ENCODE measurements at regions not wholly inside any gene's neighbourhood (a gene's known extent, or its start where the extent isn't known, plus 50 kb on each side); places are given as distances from the start of the nearest gene placed in this dataset.
"Not testable (repeated sequence)": the region's sequence is repeated elsewhere in the genome, so short reads cannot be mapped to it uniquely, and the experiment has no call there.

GRCh38 chr18:9001209-9001608 is 101.3 kb upstream of the NDUFV2 start:
- H2BK5ac ChIP-seq (ENCODE audit: low read length), result no peak overlapping the region
- no peaks in the 10 kb centered on the region for H3K27me3 ChIP-seq (ENCODE audit: insufficient read depth, low read length, poor library complexity)
- no peak overlapping the region for H3K27ac ChIP-seq (ENCODE audit: low read depth, low read length)
- no peak overlapping the region for H2BK15ac ChIP-seq (replicated peaks; ENCODE audit: low read depth)
- H3K36me3 ChIP-seq (ENCODE audit: control insufficient read depth, insufficient read depth, low read length), result no peaks in the 10 kb centered on the region
- H4K5ac ChIP-seq (ENCODE audit: low read length), result no peak overlapping the region
- no peaks in the 10 kb centered on the region for H3K79me1 ChIP-seq (ENCODE audit: low read length)
- H3K4me2 ChIP-seq (ENCODE audit: low read length), result no peak overlapping the region
- WGBS (ENCODE audit: extremely low coverage, insufficient coverage, low lambda C conversion rate), result no CpG with 5 or more reads among the region's 3 CpGs
- no peaks in the 10 kb centered on the region for H3K79me2 ChIP-seq (ENCODE audit: control insufficient read depth, insufficient read depth, low read length)
- no peak overlapping the region for H3K9ac ChIP-seq (ENCODE audit: low read length)
- no peak overlapping the region for H3K23ac ChIP-seq (ENCODE audit: low read length)
- no peak overlapping the region for H3K4ac ChIP-seq (ENCODE audit: low read depth, low read length)
- no peaks in the 10 kb centered on the region for H3K4me1 ChIP-seq (ENCODE audit: control insufficient read depth, low read depth, low read length)
- no peak overlapping the region for H2AK5ac ChIP-seq (ENCODE audit: low read length)
- no peak for DNase-seq
- no peak overlapping the region for H3K18ac ChIP-seq (ENCODE audit: low read length)
- no peak overlapping the region for H3K4me3 ChIP-seq (ENCODE audit: low read length)
- no peak overlapping the region for H3K56ac ChIP-seq (ENCODE audit: low read length)
- H2BK120ac ChIP-seq (ENCODE audit: low read depth, low read length), result no peak overlapping the region
- H4K8ac ChIP-seq (ENCODE audit: low read depth, low read length), result no peak overlapping the region

- Histone ChIP-seq H3K23ac (ENCODE audit: low read length) (no peak overlapping the region), H4K5ac (ENCODE audit: low read length) (no peak overlapping the region), H2BK15ac (replicated peaks; ENCODE audit: low read depth) (no peak overlapping the region), H4K8ac (ENCODE audit: low read depth, low read length) (no peak overlapping the region), H3K36me3 (ENCODE audit: control insufficient read depth, insufficient read depth, low read length) (no peaks in the 10 kb centered on the region), H3K79me2 (ENCODE audit: control insufficient read depth, insufficient read depth, low read length) (no peaks in the 10 kb centered on the region), H3K79me1 (ENCODE audit: low read length) (no peaks in the 10 kb centered on the region), H3K27me3 (ENCODE audit: insufficient read depth, low read length, poor library complexity) (no peaks in the 10 kb centered on the region), H2BK120ac (ENCODE audit: low read depth, low read length) (no peak overlapping the region), H2AK5ac (ENCODE audit: low read length) (no peak overlapping the region), H3K56ac (ENCODE audit: low read length) (no peak overlapping the region), H3K4ac (ENCODE audit: low read depth, low read length) (no peak overlapping the region), H3K27ac (ENCODE audit: low read depth, low read length) (no peak overlapping the region), H3K18ac (ENCODE audit: low read length) (no peak overlapping the region), H3K4me1 (ENCODE audit: control insufficient read depth, low read depth, low read length) (no peaks in the 10 kb centered on the region), H3K4me2 (ENCODE audit: low read length) (no peak overlapping the region), H3K4me3 (ENCODE audit: low read length) (no peak overlapping the region), H3K9ac (ENCODE audit: low read length) (no peak overlapping the region), H2BK5ac (ENCODE audit: low read length) (no peak overlapping the region)
- WGBS (ENCODE audit: extremely low coverage, insufficient coverage, low lambda C conversion rate), result no CpG with 5 or more reads among the region's 5 CpGs
- DNase-seq, result no peak
Observed at GRCh38 chr18:9003406-9004100, 98.9 kb upstream of the NDUFV2 start.

DNA sequence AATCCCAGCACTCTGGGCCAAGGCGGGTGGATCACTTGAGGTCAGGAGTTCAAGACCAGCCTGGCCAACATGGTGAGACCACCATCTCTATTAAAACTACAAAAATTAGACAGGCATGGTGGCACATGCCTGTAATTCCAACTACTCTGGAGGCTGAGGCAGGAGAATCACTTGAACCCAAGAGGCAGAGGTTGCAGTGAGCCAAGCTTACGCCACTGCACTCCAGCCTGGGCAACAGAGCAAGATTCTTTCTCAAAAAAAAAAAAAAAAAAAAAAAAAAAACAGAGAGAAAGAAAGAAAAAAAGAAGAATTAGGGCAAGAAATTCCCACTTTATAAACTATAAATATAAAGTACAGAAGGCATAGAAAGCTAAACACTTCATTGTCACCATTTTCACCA is 98.2 kb upstream of the NDUFV2 start:
- not testable (repeated sequence) for H3K9ac ChIP-seq (ENCODE audit: low read length); H3K4me2 ChIP-seq (ENCODE audit: low read length); H3K56ac ChIP-seq (ENCODE audit: low read length); H3K79me2 ChIP-seq (ENCODE audit: control insufficient read depth, insufficient read depth, low read length); H2BK15ac ChIP-seq (replicated peaks; ENCODE audit: low read depth); H4K8ac ChIP-seq (ENCODE audit: low read depth, low read length); H3K18ac ChIP-seq (ENCODE audit: low read length); H3K27ac ChIP-seq (ENCODE audit: low read depth, low read length); H2BK120ac ChIP-seq (ENCODE audit: low read depth, low read length); H3K36me3 ChIP-seq (ENCODE audit: control insufficient read depth, insufficient read depth, low read length); H3K79me1 ChIP-seq (ENCODE audit: low read length); H3K27me3 ChIP-seq (ENCODE audit: insufficient read depth, low read length, poor library complexity); H3K23ac ChIP-seq (ENCODE audit: low read length); H4K5ac ChIP-seq (ENCODE audit: low read length); H2BK5ac ChIP-seq (ENCODE audit: low read length); H3K4ac ChIP-seq (ENCODE audit: low read depth, low read length); H3K4me3 ChIP-seq (ENCODE audit: low read length); H2AK5ac ChIP-seq (ENCODE audit: low read length); H3K4me1 ChIP-seq (ENCODE audit: control insufficient read depth, low read depth, low read length); DNase-seq
- no CpG with 5 or more reads among the region's 2 CpGs for WGBS (ENCODE audit: extremely low coverage, insufficient coverage, low lambda C conversion rate)

GRCh38 chr18:9007700-9008099 is 94.8 kb upstream of the NDUFV2 start:
- H3K4me3 ChIP-seq (ENCODE audit: low read length); H3K4me1 ChIP-seq (ENCODE audit: control insufficient read depth, low read depth, low read length): not testable (repeated sequence)
- no CpG with 5 or more reads among the region's 3 CpGs for WGBS (ENCODE audit: extremely low coverage, insufficient coverage, low lambda C conversion rate)

DNA sequence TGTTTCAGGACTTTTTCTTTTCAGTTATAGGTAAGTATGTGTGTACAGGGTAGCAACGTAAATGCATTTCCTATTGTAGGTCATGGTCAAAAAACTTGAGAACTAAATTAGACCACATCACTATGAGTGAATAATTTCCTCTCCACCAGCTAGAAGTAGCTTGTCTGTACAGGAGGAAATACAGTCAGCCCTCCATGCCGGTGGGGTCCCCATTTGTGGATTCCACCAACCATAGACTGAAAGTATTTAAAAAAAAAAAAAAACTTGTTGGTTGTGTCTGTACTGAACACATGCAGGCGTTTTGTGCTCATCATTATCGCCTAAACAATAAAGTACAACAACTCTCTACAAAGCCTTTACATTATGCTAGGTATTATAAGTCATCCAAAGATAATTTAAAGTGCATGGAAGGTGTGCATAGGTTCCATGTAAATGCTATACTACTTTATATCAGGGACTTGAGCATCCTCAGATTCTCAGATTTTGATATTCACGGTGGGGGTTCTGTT is 94.2 kb upstream of the NDUFV2 start:
- no peak overlapping the region for H3K4me3 ChIP-seq (ENCODE audit: low read length)
- no peaks in the 10 kb centered on the region for H3K27me3 ChIP-seq (ENCODE audit: insufficient read depth, low read length, poor library complexity)
- no peaks in the 10 kb centered on the region for H3K79me2 ChIP-seq (ENCODE audit: control insufficient read depth, insufficient read depth, low read length)
- no peaks in the 10 kb centered on the region for H3K4me1 ChIP-seq (ENCODE audit: control insufficient read depth, low read depth, low read length)
- no peak overlapping the region for H3K9ac ChIP-seq (ENCODE audit: low read length)
- DNase-seq, result no peak
- no CpG with 5 or more reads among the region's 5 CpGs for WGBS (ENCODE audit: extremely low coverage, insufficient coverage, low lambda C conversion rate)
- no peak overlapping the region for H3K4me2 ChIP-seq (ENCODE audit: low read length)
- no peak overlapping the region for H3K4ac ChIP-seq (ENCODE audit: low read depth, low read length)
- no peaks in the 10 kb centered on the region for H3K79me1 ChIP-seq (ENCODE audit: low read length)
- no peak overlapping the region for H4K8ac ChIP-seq (ENCODE audit: low read depth, low read length)
- no peak overlapping the region for H2AK5ac ChIP-seq (ENCODE audit: low read length)
- no peak overlapping the region for H3K23ac ChIP-seq (ENCODE audit: low read length)
- H2BK120ac ChIP-seq (ENCODE audit: low read depth, low read length), result no peak overlapping the region
- no peak overlapping the region for H3K27ac ChIP-seq (ENCODE audit: low read depth, low read length)
- no peak overlapping the region for H2BK5ac ChIP-seq (ENCODE audit: low read length)
- H3K18ac ChIP-seq (ENCODE audit: low read length), result no peak overlapping the region
- H2BK15ac ChIP-seq (replicated peaks; ENCODE audit: low read depth), result no peak overlapping the region
- H4K5ac ChIP-seq (ENCODE audit: low read length), result no peak overlapping the region
- H3K56ac ChIP-seq (ENCODE audit: low read length), result no peak overlapping the region
- H3K36me3 ChIP-seq (ENCODE audit: control insufficient read depth, insufficient read depth, low read length), result no peaks in the 10 kb centered on the region

More at GRCh38 chr18:9007700-9008099, 94.8 kb upstream of the NDUFV2 start:
- not testable (repeated sequence) for H3K27ac ChIP-seq (ENCODE audit: low read depth, low read length); H2BK15ac ChIP-seq (replicated peaks; ENCODE audit: low read depth); H3K18ac ChIP-seq (ENCODE audit: low read length); H3K79me2 ChIP-seq (ENCODE audit: control insufficient read depth, insufficient read depth, low read length); H3K27me3 ChIP-seq (ENCODE audit: insufficient read depth, low read length, poor library complexity); H3K23ac ChIP-seq (ENCODE audit: low read length); H3K4ac ChIP-seq (ENCODE audit: low read depth, low read length); DNase-seq; H2BK120ac ChIP-seq (ENCODE audit: low read depth, low read length); H4K8ac ChIP-seq (ENCODE audit: low read depth, low read length); H3K36me3 ChIP-seq (ENCODE audit: control insufficient read depth, insufficient read depth, low read length); H3K79me1 ChIP-seq (ENCODE audit: low read length); H2BK5ac ChIP-seq (ENCODE audit: low read length); H2AK5ac ChIP-seq (ENCODE audit: low read length); H3K56ac ChIP-seq (ENCODE audit: low read length); H3K9ac ChIP-seq (ENCODE audit: low read length); H4K5ac ChIP-seq (ENCODE audit: low read length); H3K4me2 ChIP-seq (ENCODE audit: low read length)
